ENCODE measurements at regions not wholly inside any gene's neighbourhood (a gene's known extent, or its start where the extent isn't known, plus 50 kb on each side); places are given as distances from the start of the nearest gene placed in this dataset.

DNA sequence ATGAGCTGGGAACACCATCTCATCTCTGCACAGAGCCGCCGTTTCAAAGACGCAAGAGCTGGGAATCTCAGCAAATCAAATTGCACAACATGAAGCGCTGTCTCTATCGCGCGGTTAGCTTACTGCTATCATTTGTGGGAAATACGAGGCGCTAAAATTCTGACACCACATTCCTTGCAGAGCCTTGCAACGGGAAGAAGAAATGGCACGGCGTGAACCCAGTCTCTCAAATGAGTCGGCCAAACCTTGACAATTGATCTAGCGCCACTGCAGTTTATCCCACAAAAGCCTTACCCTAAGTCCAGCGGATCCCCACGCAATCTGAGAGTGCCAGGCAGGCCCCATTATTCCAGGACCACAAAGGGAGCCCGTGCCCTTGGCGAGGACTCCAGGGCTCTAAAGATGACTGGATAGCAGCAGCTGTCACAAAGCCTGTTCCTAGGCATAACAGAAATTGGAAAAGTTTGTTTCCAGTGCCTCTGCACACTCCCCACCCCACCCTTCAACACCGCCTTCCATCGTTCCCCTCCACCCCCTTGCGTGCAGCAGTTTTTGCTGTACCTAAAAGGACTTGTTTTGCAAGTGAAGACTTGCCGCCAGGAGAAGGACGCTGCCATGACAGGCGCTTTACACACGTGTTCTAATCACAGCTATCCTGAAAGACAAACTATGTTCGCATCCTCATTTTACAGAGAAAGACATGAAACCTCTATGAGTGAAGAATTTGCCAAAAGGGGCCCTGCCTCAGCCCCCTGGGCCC, 252.4 kb downstream of the EIPR1 start:
- Histone ChIP-seq H3K4me3 (no peak overlapping the region), H3K4me1 (replicated peaks in 1 of 2) (no peaks in the 10 kb centered on the region), H3K27me3 (no peaks in the 10 kb centered on the region), H3K9me3 (replicated peaks in 1 of 3) (no peaks in the 10 kb centered on the region), H3K27ac (no peak overlapping the region), H3K36me3 (replicated peaks in 1 of 2) (no peaks in the 10 kb centered on the region)
- intact Hi-C loops (cut with DNase I): no loop called here
- TF ChIP-seq, protein P1, sequence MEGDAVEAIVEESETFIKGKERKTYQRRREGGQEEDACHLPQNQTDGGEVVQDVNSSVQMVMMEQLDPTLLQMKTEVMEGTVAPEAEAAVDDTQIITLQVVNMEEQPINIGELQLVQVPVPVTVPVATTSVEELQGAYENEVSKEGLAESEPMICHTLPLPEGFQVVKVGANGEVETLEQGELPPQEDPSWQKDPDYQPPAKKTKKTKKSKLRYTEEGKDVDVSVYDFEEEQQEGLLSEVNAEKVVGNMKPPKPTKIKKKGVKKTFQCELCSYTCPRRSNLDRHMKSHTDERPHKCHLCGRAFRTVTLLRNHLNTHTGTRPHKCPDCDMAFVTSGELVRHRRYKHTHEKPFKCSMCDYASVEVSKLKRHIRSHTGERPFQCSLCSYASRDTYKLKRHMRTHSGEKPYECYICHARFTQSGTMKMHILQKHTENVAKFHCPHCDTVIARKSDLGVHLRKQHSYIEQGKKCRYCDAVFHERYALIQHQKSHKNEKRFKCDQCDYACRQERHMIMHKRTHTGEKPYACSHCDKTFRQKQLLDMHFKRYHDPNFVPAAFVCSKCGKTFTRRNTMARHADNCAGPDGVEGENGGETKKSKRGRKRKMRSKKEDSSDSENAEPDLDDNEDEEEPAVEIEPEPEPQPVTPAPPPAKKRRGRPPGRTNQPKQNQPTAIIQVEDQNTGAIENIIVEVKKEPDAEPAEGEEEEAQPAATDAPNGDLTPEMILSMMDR (IDR thresholded peaks at IDR 0.05): no peak
- TF ChIP-seq POLR2A (IDR thresholded peaks at IDR 0.05): no peak
- DNase-seq: no peak
- WGBS, 4 donors: 85 to 90% (median 88%) methylated on average over 20 to 26 of the region's 26 CpGs

DNA sequence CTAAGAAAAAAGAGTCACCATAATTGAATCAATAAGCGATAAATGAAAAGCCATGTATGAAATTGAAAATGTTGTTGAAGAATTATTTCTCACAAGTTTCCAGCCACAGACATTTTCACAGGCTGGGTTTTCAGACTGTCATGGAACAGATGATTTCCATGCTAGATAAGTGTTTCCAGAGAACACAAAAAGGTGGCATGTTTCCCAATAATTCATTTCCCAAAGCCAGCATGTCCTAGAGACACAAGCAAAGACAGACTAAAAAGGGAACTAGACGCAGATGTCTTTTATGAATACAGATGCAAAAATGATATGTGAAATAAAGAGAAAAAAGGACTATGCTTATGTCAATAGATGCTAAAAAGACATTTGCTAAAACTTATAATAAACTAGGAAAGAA, 255.1 kb downstream of the EIPR1 start:
- Histone ChIP-seq H3K27me3 (no peaks in the 10 kb centered on the region), H3K27ac (no peak overlapping the region), H3K4me1 (replicated peaks in 1 of 2) (no peaks in the 10 kb centered on the region), H3K4me3 (no peak overlapping the region), H3K36me3 (replicated peaks in 1 of 2) (no peaks in the 10 kb centered on the region), H3K9me3 (replicated peaks in 1 of 3) (no peaks in the 10 kb centered on the region)
- no peak for TF ChIP-seq POLR2A (IDR thresholded peaks at IDR 0.05)
- TF ChIP-seq, protein P1 (IDR thresholded peaks at IDR 0.05): no peak
- DNase-seq: no peak
- intact Hi-C loops (cut with DNase I): no loop called here
- 75 to 84% (median 81%) methylated on average over 2 of the region's 2 CpGs for WGBS, 4 donors

DNA sequence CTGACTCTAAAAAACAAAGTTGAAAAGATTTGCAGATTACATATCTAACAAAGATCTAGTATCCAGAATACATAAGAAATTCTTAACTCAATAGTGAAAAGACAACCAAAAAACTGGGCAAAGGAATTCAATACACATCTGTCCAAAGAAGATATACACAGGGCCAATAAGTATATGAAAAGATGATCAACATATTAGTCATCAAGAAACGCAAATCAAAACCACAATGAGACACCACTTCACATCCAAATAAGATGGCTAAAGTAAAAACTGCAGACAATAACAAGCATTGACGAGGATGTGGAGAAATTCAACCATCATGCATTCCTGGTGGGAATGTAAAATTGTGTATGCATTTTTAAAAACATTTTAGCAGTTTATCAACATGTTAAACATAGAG, 256.0 kb downstream of the EIPR1 start:
- no peak for TF ChIP-seq POLR2A (IDR thresholded peaks at IDR 0.05)
- TF ChIP-seq, protein P1 (IDR thresholded peaks at IDR 0.05): no peak
- no peaks in the 10 kb centered on the region for H3K27me3 ChIP-seq
- intact Hi-C loops (cut with DNase I): no loop called here
- no peaks in the 10 kb centered on the region for H3K4me1 ChIP-seq (replicated peaks in 1 of 2)
- H3K36me3 ChIP-seq (replicated peaks in 1 of 2): no peaks in the 10 kb centered on the region
- H3K4me3 ChIP-seq: no peak overlapping the region
- no peak for DNase-seq
- WGBS, 4 donors: 80 to 91% (median 87%) methylated on average over 2 of the region's 2 CpGs
- no peaks in the 10 kb centered on the region for H3K9me3 ChIP-seq (replicated peaks in 1 of 3)
- H3K27ac ChIP-seq: no peak overlapping the region

DNA sequence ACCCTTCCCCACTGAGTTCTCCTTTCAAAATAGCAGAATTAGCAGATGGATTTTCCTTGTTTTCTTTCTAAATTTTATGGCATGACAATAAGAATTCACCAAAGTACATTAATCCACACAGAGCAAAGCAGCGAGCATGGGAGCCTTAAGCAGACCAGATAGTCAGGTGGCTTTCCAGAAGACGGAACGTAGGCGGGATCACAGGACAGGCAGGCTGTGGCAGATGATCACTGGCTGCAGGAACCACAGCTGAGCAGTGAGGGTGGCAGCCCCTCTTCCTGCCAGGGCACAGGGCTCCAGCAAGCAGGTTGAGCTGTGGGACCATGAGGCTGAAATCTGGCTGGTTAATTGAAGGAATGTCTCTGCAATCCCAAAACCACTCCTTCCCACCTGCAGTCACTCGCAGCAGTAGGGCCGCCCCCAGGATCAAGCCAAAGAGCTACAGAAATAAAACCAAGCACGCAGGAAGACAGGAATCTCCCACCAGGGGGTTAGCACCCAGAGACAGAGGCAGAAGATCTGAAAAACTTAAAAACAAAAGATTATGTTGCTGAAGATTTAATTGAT, 259.9 kb downstream of the EIPR1 start:
- intact Hi-C loops (cut with DNase I): no loop called here
- H3K9me3 ChIP-seq (replicated peaks in 1 of 3): no peaks in the 10 kb centered on the region
- WGBS, 4 donors: 81 to 93% (median 85%) methylated on average over 7 of the region's 7 CpGs
- H3K27me3 ChIP-seq: no peaks in the 10 kb centered on the region
- peak in 1 of 7 donors; percentile 57 for DNase-seq
- H3K4me1 ChIP-seq (replicated peaks in 1 of 2): no peaks in the 10 kb centered on the region
- H3K27ac ChIP-seq: no peak overlapping the region
- no peaks in the 10 kb centered on the region for H3K36me3 ChIP-seq (replicated peaks in 1 of 2)
- TF ChIP-seq, protein P1 (IDR thresholded peaks at IDR 0.05): no peak
- no peak for TF ChIP-seq POLR2A (IDR thresholded peaks at IDR 0.05)
- H3K4me3 ChIP-seq: no peak overlapping the region
